MCF 10A (cell line): ENCODE measurements at regions not wholly inside any gene's neighbourhood (a gene's known extent, or its start where the extent isn't known, plus 50 kb on each side); places are given as distances from the start of the nearest gene placed in this dataset.
"Not testable (repeated sequence)": the region's sequence is repeated elsewhere in the genome, so short reads cannot be mapped to it uniquely, and the experiment has no call there.

ENCODE experiments used
- BruUV-seq: library from RNA; stranded (reverse); fragments of 400-500 nt; replicated peaks from 2 replicates; lab custom pipeline; 2021; lab: Mats Ljungman, UMichigan
- CTCF ChIA-PET: fragments of 300-600 bp; sonication (Branson Sonifier 250); formaldehyde crosslinking; extraction: SDS; loops from one replicate; lab custom pipeline; 2021; ENCODE audit warnings: antibody characterized with exemption, inconsistent platforms; lab: Yijun Ruan, JAX
- POLR2A ChIA-PET: fragments of 300-600, 350-650 bp; sonication (Branson Sonifier 250); formaldehyde crosslinking; extraction: SDS; loops from one replicate; lab custom pipeline; 2020; ENCODE audit warnings: antibody characterized with exemption, inconsistent platforms; lab: Yijun Ruan, JAX
- DNase-seq: peaks from one replicate; pipeline ENCODE4 v3.0.0-alpha.2; 2018; ENCODE audit not compliant: unreplicated experiment
- H3K27ac Mint-ChIP-seq: one replicate; pipeline ENCODE4 v1.8.0; 2022; ENCODE audit warnings: mild to moderate bottlenecking, low read depth, mixed read lengths; ENCODE audit not compliant: unreplicated experiment
- H3K27me3 Mint-ChIP-seq: one replicate; pipeline ENCODE4 v1.8.0; 2022; ENCODE audit warnings: mixed read lengths; ENCODE audit not compliant: insufficient read depth, unreplicated experiment
- H3K36me3 Mint-ChIP-seq: one replicate; pipeline ENCODE4 v1.8.0; 2022; ENCODE audit warnings: mild to moderate bottlenecking, moderate library complexity, mixed read lengths; ENCODE audit not compliant: insufficient read depth, unreplicated experiment
- H3K4me1 Mint-ChIP-seq: one replicate; pipeline ENCODE4 v1.8.0; 2022; ENCODE audit warnings: mixed read lengths; ENCODE audit not compliant: insufficient read depth, unreplicated experiment
- H3K4me3 Mint-ChIP-seq: one replicate; pipeline ENCODE4 v1.8.0; 2022; ENCODE audit warnings: mild to moderate bottlenecking, moderate library complexity, mixed read lengths; ENCODE audit not compliant: unreplicated experiment
- H3K9me3 Mint-ChIP-seq: one replicate; pipeline ENCODE4 v1.8.0; 2022; ENCODE audit warnings: mixed read lengths; ENCODE audit not compliant: unreplicated experiment
- intact Hi-C: fragments of 100-400 bp; cut with micrococcal nuclease; formaldehyde crosslinking; loops from 2 replicates; pipeline ENCODE4 v1.14.1; 2022
- TF ChIP-seq, protein P1 (sequence below): fragments of 200-600 bp; IDR thresholded peaks from one replicate; pipeline ENCODE4 v1.8.0; 2022; ENCODE audit warnings: antibody characterized with exemption, mild to moderate bottlenecking; ENCODE audit not compliant: unreplicated experiment

DNA sequence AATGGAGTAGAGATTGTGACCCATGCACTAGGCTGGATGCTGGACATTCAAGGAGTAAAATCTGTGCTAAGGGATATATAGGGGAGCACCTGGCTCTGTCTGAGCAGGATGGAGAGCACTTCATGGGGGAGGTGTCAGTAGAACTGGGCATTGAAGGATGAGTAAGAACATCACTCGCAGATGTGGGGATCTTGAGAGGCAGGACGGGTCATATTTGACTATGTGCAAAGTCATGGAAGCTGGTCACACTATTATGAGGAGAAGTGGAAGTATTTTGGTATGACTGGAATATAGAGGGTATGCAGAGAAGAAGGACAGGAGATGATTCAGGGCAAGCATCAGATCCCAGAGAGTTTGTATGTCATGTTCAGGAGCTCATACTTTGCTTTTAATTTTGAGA, 62.9 kb upstream of the PCDH8 start:
- H3K27ac Mint-ChIP-seq, result no peak overlapping the region
- no TSS peak for BruUV-seq
- H3K36me3 Mint-ChIP-seq, result no peaks in the 10 kb centered on the region
- no peaks in the 10 kb centered on the region for H3K4me1 Mint-ChIP-seq
- TF ChIP-seq, protein P1, sequence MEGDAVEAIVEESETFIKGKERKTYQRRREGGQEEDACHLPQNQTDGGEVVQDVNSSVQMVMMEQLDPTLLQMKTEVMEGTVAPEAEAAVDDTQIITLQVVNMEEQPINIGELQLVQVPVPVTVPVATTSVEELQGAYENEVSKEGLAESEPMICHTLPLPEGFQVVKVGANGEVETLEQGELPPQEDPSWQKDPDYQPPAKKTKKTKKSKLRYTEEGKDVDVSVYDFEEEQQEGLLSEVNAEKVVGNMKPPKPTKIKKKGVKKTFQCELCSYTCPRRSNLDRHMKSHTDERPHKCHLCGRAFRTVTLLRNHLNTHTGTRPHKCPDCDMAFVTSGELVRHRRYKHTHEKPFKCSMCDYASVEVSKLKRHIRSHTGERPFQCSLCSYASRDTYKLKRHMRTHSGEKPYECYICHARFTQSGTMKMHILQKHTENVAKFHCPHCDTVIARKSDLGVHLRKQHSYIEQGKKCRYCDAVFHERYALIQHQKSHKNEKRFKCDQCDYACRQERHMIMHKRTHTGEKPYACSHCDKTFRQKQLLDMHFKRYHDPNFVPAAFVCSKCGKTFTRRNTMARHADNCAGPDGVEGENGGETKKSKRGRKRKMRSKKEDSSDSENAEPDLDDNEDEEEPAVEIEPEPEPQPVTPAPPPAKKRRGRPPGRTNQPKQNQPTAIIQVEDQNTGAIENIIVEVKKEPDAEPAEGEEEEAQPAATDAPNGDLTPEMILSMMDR, result no peak
- intact Hi-C loops, result no loop called here
- H3K27me3 Mint-ChIP-seq, result peaks cover 46% of the 10 kb centered on the region
- no peak overlapping the region for H3K4me3 Mint-ChIP-seq
- H3K9me3 Mint-ChIP-seq, result no peaks in the 10 kb centered on the region
- POLR2A ChIA-PET, result interaction anchor here (1.0 kb wide), 1 partner anchor 14 kb away, joined by 3 read pairs; no protein-coding TSS in a partner anchor
- no peak for DNase-seq
- CTCF ChIA-PET, result interaction anchor here (0.6 to 2.1 kb wide), 3 partner anchors 14 to 135 kb away, joined by 3 to 9 read pairs (median 6); no protein-coding TSS in a partner anchor

DNA sequence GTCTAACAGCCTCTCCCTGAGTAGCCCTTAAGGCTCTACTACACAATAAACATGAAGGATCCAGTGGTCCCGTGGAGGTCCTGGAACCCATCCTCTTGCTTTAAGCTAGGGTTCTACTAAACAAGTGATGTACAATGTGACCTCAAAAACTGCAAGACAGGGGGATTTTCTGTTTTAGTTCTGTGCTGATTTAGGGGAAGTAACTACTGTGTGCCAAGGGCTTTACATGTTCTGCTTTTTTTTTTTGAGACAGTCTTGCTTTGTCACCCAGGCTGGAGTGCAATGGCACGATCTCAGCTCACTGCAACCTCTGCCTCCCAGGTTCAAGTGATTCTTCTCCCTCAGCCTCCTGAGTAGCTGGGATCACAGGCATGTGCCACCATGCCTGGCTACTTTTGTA, 61.9 kb upstream of the PCDH8 start:
- H3K27ac Mint-ChIP-seq, H3K4me3 Mint-ChIP-seq, DNase-seq, H3K36me3 Mint-ChIP-seq, H3K4me1 Mint-ChIP-seq, BruUV-seq, intact Hi-C loops, H3K9me3 Mint-ChIP-seq: not testable (repeated sequence)
- peaks cover 56% of the 10 kb centered on the region for H3K27me3 Mint-ChIP-seq
- ChIA-PET CTCF (interaction anchor here (0.6 to 2.1 kb wide), 5 partner anchors 13 to 101 kb away, joined by 3 to 9 read pairs (median 5); no protein-coding TSS in a partner anchor), POLR2A (interaction anchor here (0.6 kb wide), 1 partner anchor 864 kb away, joined by 3 read pairs; no protein-coding TSS in a partner anchor)

DNA sequence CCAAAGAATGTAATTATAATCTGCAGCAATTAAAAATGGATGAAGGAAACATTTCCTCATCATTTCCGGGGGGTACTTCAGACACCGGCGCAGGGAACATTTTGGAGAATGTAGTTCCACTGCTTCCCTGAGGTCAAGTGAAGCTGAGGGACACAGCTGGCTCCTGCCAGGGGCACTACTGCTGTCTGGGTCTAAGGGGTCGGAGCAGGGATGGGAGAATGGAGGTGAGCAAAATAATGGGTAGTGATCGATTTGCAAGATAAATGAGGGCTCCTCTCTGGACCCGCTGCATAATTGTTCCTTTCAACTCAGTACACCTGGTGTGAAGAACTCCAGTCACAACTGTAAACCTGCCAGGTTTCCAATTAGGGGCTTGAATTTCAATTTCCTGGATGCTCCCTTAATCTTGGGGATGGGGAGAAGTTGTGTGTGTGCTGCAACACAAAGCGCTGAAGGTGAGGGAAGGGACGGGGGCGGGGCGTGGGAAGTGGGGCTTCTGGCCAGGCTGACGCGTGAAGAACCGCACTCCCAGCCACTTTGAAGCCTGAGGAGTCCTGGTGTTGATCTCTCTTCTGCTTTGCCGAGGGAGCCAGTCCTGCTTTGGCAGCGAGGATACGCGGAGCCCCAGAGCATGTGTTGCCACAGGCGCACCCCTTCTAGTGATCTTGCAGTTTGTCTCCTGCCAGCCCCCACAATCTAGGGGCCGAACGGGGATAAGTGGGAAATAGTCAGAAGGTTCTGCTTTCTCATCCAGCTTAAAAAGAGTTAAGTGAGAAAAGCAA, 57.9 kb upstream of the PCDH8 start:
- POLR2A ChIA-PET, result interaction anchor here (1.1 kb wide), 1 partner anchor 62 kb away, joined by 3 read pairs; no protein-coding TSS in a partner anchor
- CTCF ChIA-PET, result interaction anchor here (0.7 to 1.2 kb wide), 3 partner anchors 9 to 63 kb away, joined by 3 to 5 read pairs (median 3); no protein-coding TSS in a partner anchor
- peaks cover 43% of the 10 kb centered on the region for H3K27me3 Mint-ChIP-seq

DNA sequence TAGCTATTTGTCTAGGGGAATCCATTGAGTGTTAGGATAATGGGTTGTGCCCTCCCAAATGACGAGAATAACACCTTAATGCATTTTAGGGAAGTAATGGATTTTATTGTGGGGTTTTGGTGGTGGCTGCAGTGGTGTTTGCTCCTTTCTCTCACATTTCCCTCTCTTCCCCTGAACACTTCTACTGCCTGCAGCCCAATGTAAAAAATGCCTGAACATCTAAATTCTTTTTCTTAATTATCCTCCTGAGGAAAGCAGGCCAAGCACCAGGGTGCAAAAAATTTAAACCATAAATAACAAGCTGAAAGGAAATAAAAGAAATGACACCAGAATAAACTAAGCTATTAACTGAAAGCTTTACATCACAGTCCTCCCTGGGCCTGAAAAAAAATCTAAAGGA, 57.3 kb upstream of the PCDH8 start:
- Mint-ChIP-seq H3K4me1 (no peaks in the 10 kb centered on the region), H3K9me3 (no peaks in the 10 kb centered on the region), H3K27ac (no peak overlapping the region), H3K27me3 (peaks cover 37% of the 10 kb centered on the region), H3K36me3 (no peaks in the 10 kb centered on the region), H3K4me3 (no peak overlapping the region)
- BruUV-seq, result no TSS peak
- no peak for DNase-seq
- CTCF ChIA-PET, result interaction anchor here (0.7 to 2.2 kb wide), 5 partner anchors 9 to 64 kb away, joined by 3 to 8 read pairs (median 3); no protein-coding TSS in a partner anchor
- TF ChIP-seq, protein P1, result no peak
- POLR2A ChIA-PET, result interaction anchor here (1.1 kb wide), 1 partner anchor 62 kb away, joined by 3 read pairs; no protein-coding TSS in a partner anchor
- intact Hi-C loops, result no loop called here

More for the DNA sequence above, 57.9 kb upstream of the PCDH8 start:
- Mint-ChIP-seq H3K4me1 (no peaks in the 10 kb centered on the region), H3K27ac (no peak overlapping the region), H3K36me3 (no peaks in the 10 kb centered on the region), H3K4me3 (no peak overlapping the region), H3K9me3 (no peaks in the 10 kb centered on the region)
- TF ChIP-seq, protein P1, result no peak
- intact Hi-C loops, result no loop called here
- no TSS peak for BruUV-seq
- no peak for DNase-seq
